ENCODE measurements at regions not wholly inside any gene's neighbourhood (a gene's known extent, or its start where the extent isn't known, plus 50 kb on each side); places are given as distances from the start of the nearest gene placed in this dataset.

- BruUV-seq (replicated peaks) = no TSS peak
- ATAC-seq (no peak), FAIRE-seq (no peak), DNase-seq (ENCODE audit: low read depth, low spot score) (no peak)
- 20% methylated on average over 6 of the region's 6 CpGs for WGBS (ENCODE audit: insufficient coverage, insufficient replicate concordance, low lambda C conversion rate, missing lambda C conversion rate)
- intact Hi-C loops (cut with micrococcal nuclease; ENCODE audit: unreplicated experiment) = no loop called here
- H2AFZ ChIP-seq (ENCODE audit: control insufficient read depth, low read depth, low read length) = no peak overlapping the region
- H3K27me3 ChIP-seq (replicated peaks in 1 of 2; ENCODE audit: control insufficient read depth in 2 of 2, insufficient read depth in 2 of 2, low read length in 1 of 2) = no peaks in the 10 kb centered on the region
- H3K4me3 ChIP-seq = no peak overlapping the region
- no peak overlapping the region for H3K27ac ChIP-seq (ENCODE audit: control insufficient read depth, insufficient read depth)
- H3K4me1 ChIP-seq (ENCODE audit: control insufficient read depth, insufficient read depth, low read length) = no peaks in the 10 kb centered on the region
- TF ChIP-seq IKZF1 (conservative IDR thresholded peaks at IDR 0.05) (no peak), HDGF (IDR thresholded peaks at IDR 0.05) (no peak), ESRRA (IDR thresholded peaks at IDR 0.05; ENCODE audit: low read length) (no peak), BHLHE40 (IDR thresholded peaks at IDR 0.05; ENCODE audit: borderline replicate concordance in 1 of 2, low read depth in 2 of 2, low read length in 1 of 2) (no peak), CEBPB (IDR thresholded peaks at IDR 0.05; ENCODE audit: borderline replicate concordance in 1 of 2, low read depth in 2 of 2, low read length in 2 of 2) (no peak), FOXM1 (IDR thresholded peaks at IDR 0.05; ENCODE audit: low read depth, low read length) (no peak), NBN (IDR thresholded peaks at IDR 0.05) (no peak), ZBTB4 (CRISPR knock-in tag; IDR thresholded peaks at IDR 0.05) (no peak)
- no peak overlapping the region for H3K9ac ChIP-seq (ENCODE audit: control insufficient read depth, insufficient read depth, low read length)
- in situ Hi-C loops (cut with MboI) = no loop called here
- H3K36me3 ChIP-seq (ENCODE audit: control insufficient read depth in 2 of 2, insufficient read depth in 2 of 2, low read length in 1 of 2) = no peaks in the 10 kb centered on the region
- H3K9me3 ChIP-seq (replicated peaks; ENCODE audit: control insufficient read depth, insufficient read depth, low read length) = no peaks in the 10 kb centered on the region
- POLR2A ChIA-PET = no interaction called here
- SMC1A ChIA-PET (ENCODE audit: uncharacterized antibody, unreplicated experiment) = interaction anchor here (1.2 kb wide), 1 partner anchor 12 kb away, joined by 3 read pairs; no protein-coding TSS in a partner anchor
- no peaks in the 10 kb centered on the region for H4K20me1 ChIP-seq (ENCODE audit: control insufficient read depth, insufficient read depth)
- H3K79me2 ChIP-seq (ENCODE audit: control insufficient read depth, insufficient read depth, low read length) = no peaks in the 10 kb centered on the region
- H3K4me2 ChIP-seq (ENCODE audit: control insufficient read depth, insufficient read depth) = no peak overlapping the region
- CTCF ChIA-PET = no interaction called here
- RAD21 ChIA-PET (ENCODE audit: unreplicated experiment) = no interaction called here
Measured at GRCh38 chr11:82105331-82105998, 628.2 kb downstream of the FAM181B start.
